ENCODE measurements at regions not wholly inside any gene's neighbourhood (a gene's known extent, or its start where the extent isn't known, plus 50 kb on each side); places are given as distances from the start of the nearest gene placed in this dataset.
"Not testable (repeated sequence)": the region's sequence is repeated elsewhere in the genome, so short reads cannot be mapped to it uniquely, and the experiment has no call there.

- POLR2A ChIA-PET: no interaction called here
- no peak for DNase-seq
- CTCF ChIA-PET: no interaction called here
- Mint-ChIP-seq H3K4me3 (no peak overlapping the region), H3K36me3 (no peaks in the 10 kb centered on the region), H3K27ac (no peak overlapping the region), H3K27me3 (no peaks in the 10 kb centered on the region), H3K4me1 (ENCODE audit: low read depth) (no peaks in the 10 kb centered on the region), H3K9me3 (no peaks in the 10 kb centered on the region)
- intact Hi-C loops (cut with micrococcal nuclease): no loop called here
These were observed 245.4 kb upstream of the SLITRK1 start for GRCh38 chr13:84127597-84128128.

GRCh38 chr13:84126671-84127171, 244.4 kb upstream of the SLITRK1 start:
- CTCF ChIA-PET: interaction anchor here (0.5 kb wide), 1 partner anchor 48 kb away, joined by 3 read pairs; no protein-coding TSS in a partner anchor

GRCh38 chr13:84121456-84121855, 239.2 kb upstream of the SLITRK1 start:
- no peaks in the 10 kb centered on the region for H3K36me3 Mint-ChIP-seq
- intact Hi-C loops (cut with micrococcal nuclease): no loop called here
- POLR2A ChIA-PET: no interaction called here
- CTCF ChIA-PET: no interaction called here
- H3K9me3 Mint-ChIP-seq: no peaks in the 10 kb centered on the region
- H3K4me3 Mint-ChIP-seq: no peak overlapping the region
- no peak overlapping the region for H3K27ac Mint-ChIP-seq
- H3K4me1 Mint-ChIP-seq (ENCODE audit: low read depth): no peaks in the 10 kb centered on the region
- no peaks in the 10 kb centered on the region for H3K27me3 Mint-ChIP-seq
- no peak for DNase-seq

More at GRCh38 chr13:84126671-84127171, 244.4 kb upstream of the SLITRK1 start:
- H3K27me3 Mint-ChIP-seq: no peaks in the 10 kb centered on the region
- H3K36me3 Mint-ChIP-seq: no peaks in the 10 kb centered on the region
- intact Hi-C loops (cut with micrococcal nuclease): no loop called here
- POLR2A ChIA-PET: no interaction called here
- no peak for DNase-seq
- no peaks in the 10 kb centered on the region for H3K9me3 Mint-ChIP-seq
- no peak overlapping the region for H3K27ac Mint-ChIP-seq
- no peak overlapping the region for H3K4me3 Mint-ChIP-seq
- no peaks in the 10 kb centered on the region for H3K4me1 Mint-ChIP-seq (ENCODE audit: low read depth)

GRCh38 chr13:84118839-84119409, 236.7 kb upstream of the SLITRK1 start:
- Mint-ChIP-seq H3K27ac (no peak overlapping the region), H3K4me3 (no peak overlapping the region), H3K4me1 (ENCODE audit: low read depth) (no peaks in the 10 kb centered on the region), H3K9me3 (no peaks in the 10 kb centered on the region), H3K27me3 (no peaks in the 10 kb centered on the region), H3K36me3 (no peaks in the 10 kb centered on the region)
- CTCF ChIA-PET: no interaction called here
- DNase-seq: no peak
- POLR2A ChIA-PET: no interaction called here
- intact Hi-C loops (cut with micrococcal nuclease): no loop called here

GRCh38 chr13:84098273-84098672, 216.0 kb upstream of the SLITRK1 start:
- intact Hi-C loops (cut with micrococcal nuclease): no loop called here
- ChIA-PET CTCF (no interaction called here), POLR2A (no interaction called here)
- no peaks in the 10 kb centered on the region for H3K4me1 Mint-ChIP-seq (ENCODE audit: low read depth)
- H3K4me3 Mint-ChIP-seq: no peak overlapping the region
- no peaks in the 10 kb centered on the region for H3K36me3 Mint-ChIP-seq
- no peak overlapping the region for H3K27ac Mint-ChIP-seq
- no peak for DNase-seq
- no peaks in the 10 kb centered on the region for H3K9me3 Mint-ChIP-seq
- no peaks in the 10 kb centered on the region for H3K27me3 Mint-ChIP-seq

- intact Hi-C loops (cut with micrococcal nuclease): no loop called here
These were observed 214.9 kb upstream of the SLITRK1 start for GRCh38 chr13:84097148-84097547.

GRCh38 chr13:84096216-84096615, 213.9 kb upstream of the SLITRK1 start:
- Mint-ChIP-seq H3K36me3 (no peaks in the 10 kb centered on the region), H3K27ac (no peak overlapping the region), H3K4me1 (ENCODE audit: low read depth) (no peaks in the 10 kb centered on the region), H3K9me3 (no peaks in the 10 kb centered on the region), H3K4me3 (no peak overlapping the region), H3K27me3 (no peaks in the 10 kb centered on the region)
- intact Hi-C loops (cut with micrococcal nuclease): no loop called here
- CTCF ChIA-PET: no interaction called here
- DNase-seq: no peak
- POLR2A ChIA-PET: no interaction called here

More at GRCh38 chr13:84097148-84097547, 214.9 kb upstream of the SLITRK1 start:
- Mint-ChIP-seq H3K9me3 (no peaks in the 10 kb centered on the region), H3K4me1 (ENCODE audit: low read depth) (no peaks in the 10 kb centered on the region), H3K36me3 (no peaks in the 10 kb centered on the region), H3K27me3 (no peaks in the 10 kb centered on the region), H3K27ac (no peak overlapping the region), H3K4me3 (no peak overlapping the region)
- no peak for DNase-seq
- ChIA-PET POLR2A (no interaction called here), CTCF (no interaction called here)

GRCh38 chr13:84088996-84089395, 206.7 kb upstream of the SLITRK1 start:
- Mint-ChIP-seq H3K4me3 (no peak overlapping the region), H3K4me1 (ENCODE audit: low read depth) (no peaks in the 10 kb centered on the region), H3K9me3 (no peaks in the 10 kb centered on the region), H3K36me3 (no peaks in the 10 kb centered on the region), H3K27me3 (no peaks in the 10 kb centered on the region), H3K27ac (no peak overlapping the region)
- POLR2A ChIA-PET: no interaction called here
- intact Hi-C loops (cut with micrococcal nuclease): no loop called here
- CTCF ChIA-PET: no interaction called here
- DNase-seq: no peak

- no peaks in the 10 kb centered on the region for H3K9me3 Mint-ChIP-seq
- no peak overlapping the region for H3K4me3 Mint-ChIP-seq
- H3K36me3 Mint-ChIP-seq: no peaks in the 10 kb centered on the region
- intact Hi-C loops (cut with micrococcal nuclease): no loop called here
- POLR2A ChIA-PET: no interaction called here
- no peak overlapping the region for H3K27ac Mint-ChIP-seq
- no peaks in the 10 kb centered on the region for H3K4me1 Mint-ChIP-seq (ENCODE audit: low read depth)
- CTCF ChIA-PET: no interaction called here
- no peaks in the 10 kb centered on the region for H3K27me3 Mint-ChIP-seq
- no peak for DNase-seq
These were observed 204.5 kb upstream of the SLITRK1 start for GRCh38 chr13:84086847-84087162.

- H3K36me3 Mint-ChIP-seq; DNase-seq; CTCF ChIA-PET; H3K9me3 Mint-ChIP-seq; intact Hi-C loops (cut with micrococcal nuclease); H3K4me3 Mint-ChIP-seq; H3K27me3 Mint-ChIP-seq; POLR2A ChIA-PET; H3K27ac Mint-ChIP-seq; H3K4me1 Mint-ChIP-seq (ENCODE audit: low read depth): not testable (repeated sequence)
These were observed 204.0 kb upstream of the SLITRK1 start for GRCh38 chr13:84086098-84086846.

GRCh38 chr13:84082462-84082861, 200.2 kb upstream of the SLITRK1 start:
- no peak overlapping the region for H3K27ac Mint-ChIP-seq
- intact Hi-C loops (cut with micrococcal nuclease): no loop called here
- no peaks in the 10 kb centered on the region for H3K27me3 Mint-ChIP-seq
- H3K9me3 Mint-ChIP-seq: no peaks in the 10 kb centered on the region
- no peaks in the 10 kb centered on the region for H3K36me3 Mint-ChIP-seq
- ChIA-PET POLR2A (no interaction called here), CTCF (no interaction called here)
- no peak for DNase-seq
- H3K4me1 Mint-ChIP-seq (ENCODE audit: low read depth): no peaks in the 10 kb centered on the region
- no peak overlapping the region for H3K4me3 Mint-ChIP-seq

- H3K9me3 Mint-ChIP-seq: no peaks in the 10 kb centered on the region
- no peak overlapping the region for H3K27ac Mint-ChIP-seq
- POLR2A ChIA-PET: no interaction called here
- no peak overlapping the region for H3K4me3 Mint-ChIP-seq
- intact Hi-C loops (cut with micrococcal nuclease): no loop called here
- CTCF ChIA-PET: no interaction called here
- H3K36me3 Mint-ChIP-seq: no peaks in the 10 kb centered on the region
- no peaks in the 10 kb centered on the region for H3K27me3 Mint-ChIP-seq
- DNase-seq: no peak
- H3K4me1 Mint-ChIP-seq (ENCODE audit: low read depth): no peaks in the 10 kb centered on the region
These were observed 198.7 kb upstream of the SLITRK1 start for GRCh38 chr13:84080748-84081530.
